Neuronal stem cell (in vitro differentiated cells): ENCODE measurements at regions not wholly inside any gene's neighbourhood (a gene's known extent, or its start where the extent isn't known, plus 50 kb on each side); places are given as distances from the start of the nearest gene placed in this dataset.

Experiments used
- DNase-seq: peaks from one replicate; pipeline ENCODE4 v3.0.0-alpha.2; 2013; ENCODE audit warnings: low spot score
- H2AFZ ChIP-seq: one replicate; pipeline ENCODE4 v1.6.1; 2013; ENCODE audit warnings: mild to moderate bottlenecking, low read length, inconsistent platforms
- H2AK5ac ChIP-seq: 2 replicates; pipeline ENCODE4 v1.6.1; 2013; ENCODE audit warnings: low read depth, mild to moderate bottlenecking, inconsistent platforms, low read length, moderate library complexity, mixed read lengths
- H2BK120ac ChIP-seq: 2 replicates; pipeline ENCODE4 v1.6.1; 2013; ENCODE audit warnings: low read depth, mild to moderate bottlenecking, inconsistent platforms, low read length, moderate library complexity, mixed read lengths
- H2BK12ac ChIP-seq: one replicate; pipeline ENCODE4 v1.6.1; 2013; ENCODE audit warnings: low read length, inconsistent platforms
- H2BK15ac ChIP-seq: 2 replicates; pipeline ENCODE4 v1.6.1; 2013; ENCODE audit warnings: mild to moderate bottlenecking, low read length, inconsistent platforms, mixed read lengths
- H2BK5ac ChIP-seq: one replicate; pipeline ENCODE4 v1.6.1; 2013; ENCODE audit warnings: inconsistent platforms, mild to moderate bottlenecking, low read length, moderate library complexity
- H3K14ac ChIP-seq: one replicate; pipeline ENCODE4 v1.6.1; 2013; ENCODE audit warnings: low read length, inconsistent platforms
- H3K18ac ChIP-seq: 2 replicates; pipeline ENCODE4 v1.6.1; 2013; ENCODE audit warnings: low read length, inconsistent platforms
- H3K23ac ChIP-seq: 2 replicates; pipeline ENCODE4 v1.6.1; 2013; ENCODE audit warnings: low read depth, mild to moderate bottlenecking, mixed read lengths, low read length, inconsistent platforms; ENCODE audit not compliant: poor library complexity
- H3K27ac ChIP-seq: replicated peaks from 3 replicates; pipeline ENCODE4 v1.5.1; 2013; ENCODE audit warnings: low read length, inconsistent platforms
- H3K27me3 ChIP-seq, 3 experiments: 2 replicates each; pipeline ENCODE4 v1.6.1; 2013; ENCODE audit warnings: low read length in 3 of 3, mild to moderate bottlenecking in 2 of 3, inconsistent platforms in 1 of 3, low read depth in 1 of 3, mixed read lengths in 1 of 3, moderate library complexity in 1 of 3; ENCODE audit not compliant: control insufficient read depth in 3 of 3, insufficient read depth in 3 of 3
- H3K36me3 ChIP-seq, 2 donors: replicated peaks in 1 of 2; 2 replicates each; pipeline ENCODE4 v1.6.1; 2013; ENCODE audit warnings: low read length in 2 of 2; ENCODE audit not compliant: control insufficient read depth in 2 of 2, insufficient read depth in 2 of 2
- H3K4ac ChIP-seq: 2 replicates; pipeline ENCODE4 v1.6.1; 2013; ENCODE audit warnings: inconsistent platforms, mild to moderate bottlenecking, low read length, moderate library complexity
- H3K4me1 ChIP-seq, 2 donors: 1 replicate in 1 of 2; 2 replicates in 1 of 2; pipeline ENCODE4 v1.6.1; 2013; ENCODE audit warnings: low read length in 2 of 2, low read depth in 1 of 2; ENCODE audit not compliant: control insufficient read depth in 2 of 2, insufficient read depth in 1 of 2
- H3K4me2 ChIP-seq: one replicate; pipeline ENCODE4 v1.6.1; 2013; ENCODE audit warnings: mild to moderate bottlenecking, low read length, inconsistent platforms; ENCODE audit not compliant: insufficient read depth, poor library complexity, severe bottlenecking
- H3K4me3 ChIP-seq, 2 donors: 2 replicates each; pipeline ENCODE4 v1.5.1; 2013; ENCODE audit warnings: low read length in 2 of 2, mild to moderate bottlenecking in 2 of 2, inconsistent platforms in 1 of 2, moderate library complexity in 1 of 2
- H3K79me1 ChIP-seq: one replicate; pipeline ENCODE4 v1.6.1; 2013; ENCODE audit warnings: low read depth, mild to moderate bottlenecking, inconsistent platforms, low read length, moderate library complexity
- H3K9ac ChIP-seq: one replicate; pipeline ENCODE4 v1.6.1; 2013; ENCODE audit warnings: mild to moderate bottlenecking, low read depth, low read length, inconsistent platforms; ENCODE audit not compliant: poor library complexity
- H3K9me3 ChIP-seq, 2 donors: replicated peaks in 1 of 2; 2 replicates each; pipeline versions ENCODE3 to v1.6.1; 2013; ENCODE audit warnings: low read length in 2 of 2, mild to moderate bottlenecking in 2 of 2, inconsistent platforms in 1 of 2, low read depth in 1 of 2, mixed read lengths in 1 of 2, moderate library complexity in 1 of 2; ENCODE audit not compliant: control insufficient read depth in 2 of 2, insufficient read depth in 1 of 2
- H4K8ac ChIP-seq: one replicate; pipeline ENCODE4 v1.6.1; 2013; ENCODE audit warnings: low read depth, mild to moderate bottlenecking, inconsistent platforms, low read length, moderate library complexity
- H4K91ac ChIP-seq: one replicate; pipeline ENCODE4 v1.6.1; 2013; ENCODE audit warnings: low read length, low read depth, mild to moderate bottlenecking, inconsistent platforms; ENCODE audit not compliant: poor library complexity
- WGBS, 2 donors: extraction: QIAGEN DNeasy Blood & Tissue Kit; methylation state at CpG; one replicate each; pipeline ENCODE4 v1.1.7; 2013; ENCODE audit warnings: missing lambda C conversion rate in 2 of 2, mixed read lengths in 1 of 2; ENCODE audit not compliant: insufficient read length in 2 of 2, insufficient replicate concordance in 1 of 2; ENCODE audit errors: extremely low coverage in 2 of 2; 5-methylcytosine and 5-hydroxymethylcytosine counted together

DNA sequence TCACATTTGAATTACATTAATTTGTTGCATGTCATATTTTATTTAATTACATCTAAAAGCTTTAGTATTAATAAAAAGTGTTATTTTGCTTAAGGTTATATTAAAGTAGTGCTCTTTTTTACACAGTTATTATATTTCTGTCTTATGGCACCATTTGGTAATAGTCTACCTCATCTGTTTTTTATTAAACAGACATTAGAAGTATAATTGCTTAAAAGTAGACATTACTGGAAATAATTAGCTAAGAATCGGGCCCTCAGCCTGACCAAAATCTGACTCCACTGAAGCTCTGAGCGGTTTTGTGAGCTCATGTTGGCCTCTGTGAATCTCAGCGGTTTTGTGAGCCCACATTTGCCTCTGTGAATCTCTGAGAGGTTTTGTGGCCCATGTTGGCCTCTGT, 102.5 kb upstream of the SNTG2 start:
- no peak for DNase-seq
- Histone ChIP-seq H3K4ac (no peak overlapping the region), H3K27ac (no peak overlapping the region), H3K4me1 (no peaks in the 10 kb centered on the region), H3K79me1 (no peaks in the 10 kb centered on the region), H2AK5ac (no peak overlapping the region), H2BK120ac (no peak overlapping the region), H3K14ac (no peak overlapping the region), H2BK5ac (no peak overlapping the region), H3K18ac (no peak overlapping the region), H3K9ac (no peak overlapping the region), H4K8ac (no peak overlapping the region), H4K91ac (no peak overlapping the region), H3K9me3 (no peaks in the 10 kb centered on the region), H3K36me3 (no peaks in the 10 kb centered on the region), H3K4me3 (no peak overlapping the region), H2AFZ (no peak overlapping the region), H2BK15ac (no peak overlapping the region), H3K23ac (no peak overlapping the region), H3K4me2 (no peak overlapping the region), H3K27me3 (no peaks in the 10 kb centered on the region), H2BK12ac (no peak overlapping the region)
- no CpG with 5 or more reads among the region's 3 CpGs for WGBS, 2 donors

DNA sequence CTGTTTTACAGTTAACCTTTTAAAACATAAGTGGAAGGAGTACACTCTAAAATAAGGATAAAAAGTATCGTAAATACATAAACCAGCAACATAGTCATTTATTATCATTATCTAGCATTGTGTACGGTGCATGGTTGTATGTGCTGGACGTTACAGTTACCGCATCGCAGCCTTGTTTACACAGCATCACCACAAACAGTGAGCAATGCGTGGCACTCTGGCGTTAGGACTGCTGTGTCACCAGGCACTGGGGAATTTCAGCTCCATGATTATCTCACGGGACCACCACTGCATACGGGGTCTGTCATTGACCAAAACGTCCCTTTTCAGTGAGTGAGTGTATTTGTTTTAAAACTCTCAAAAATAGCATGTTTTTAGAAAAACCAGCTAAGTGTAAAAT, 103.0 kb upstream of the SNTG2 start:
- DNase-seq = no peak
- H3K4me1 ChIP-seq = no peaks in the 10 kb centered on the region
- no peak overlapping the region for H3K18ac ChIP-seq
- H3K9ac ChIP-seq = no peak overlapping the region
- WGBS, 2 donors = no CpG with 5 or more reads among the region's 10 CpGs
- H3K4ac ChIP-seq = no peak overlapping the region
- no peak overlapping the region for H3K14ac ChIP-seq
- no peaks in the 10 kb centered on the region for H3K9me3 ChIP-seq
- H3K36me3 ChIP-seq = no peaks in the 10 kb centered on the region
- no peak overlapping the region for H2AFZ ChIP-seq
- no peak overlapping the region for H4K8ac ChIP-seq
- no peaks in the 10 kb centered on the region for H3K27me3 ChIP-seq
- no peak overlapping the region for H3K4me2 ChIP-seq
- H2BK5ac ChIP-seq = no peak overlapping the region
- H2BK120ac ChIP-seq = no peak overlapping the region
- no peak overlapping the region for H2BK15ac ChIP-seq
- H3K4me3 ChIP-seq = no peak overlapping the region
- no peak overlapping the region for H4K91ac ChIP-seq
- no peak overlapping the region for H3K27ac ChIP-seq
- no peak overlapping the region for H2AK5ac ChIP-seq
- H3K23ac ChIP-seq = no peak overlapping the region
- no peak overlapping the region for H2BK12ac ChIP-seq
- no peaks in the 10 kb centered on the region for H3K79me1 ChIP-seq

DNA sequence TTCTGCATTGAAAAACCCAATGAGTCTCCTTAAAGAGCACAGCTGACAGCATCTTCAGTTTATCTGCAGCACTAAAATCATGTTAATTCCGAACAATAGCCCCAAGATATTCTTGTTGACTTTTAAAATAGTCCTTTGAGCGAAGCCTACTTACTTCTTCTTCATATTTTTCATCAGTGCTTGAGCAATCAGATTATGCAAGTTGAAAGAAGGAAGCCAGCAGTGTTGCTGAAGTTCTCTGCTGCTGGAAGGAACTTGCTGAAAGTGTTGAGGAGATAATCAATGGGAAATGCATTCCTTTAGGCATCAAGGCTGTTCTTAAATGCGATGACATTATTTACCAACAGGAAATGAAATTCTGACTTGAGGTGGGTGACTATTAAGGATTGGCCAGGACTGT, 105.9 kb upstream of the SNTG2 start:
- Histone ChIP-seq H2BK5ac (no peak overlapping the region), H3K9me3 (no peaks in the 10 kb centered on the region), H3K4ac (no peak overlapping the region), H3K4me3 (no peak overlapping the region), H3K9ac (no peak overlapping the region), H3K14ac (no peak overlapping the region), H2AFZ (no peak overlapping the region), H2BK15ac (no peak overlapping the region), H2BK120ac (no peak overlapping the region), H3K36me3 (no peaks in the 10 kb centered on the region), H3K4me1 (no peaks in the 10 kb centered on the region), H2AK5ac (no peak overlapping the region), H3K23ac (no peak overlapping the region), H3K27me3 (no peaks in the 10 kb centered on the region), H4K91ac (no peak overlapping the region), H2BK12ac (no peak overlapping the region), H3K27ac (no peak overlapping the region), H4K8ac (no peak overlapping the region), H3K4me2 (no peak overlapping the region), H3K18ac (no peak overlapping the region), H3K79me1 (no peaks in the 10 kb centered on the region)
- WGBS, 2 donors = no CpG with 5 or more reads among the region's 3 CpGs
- no peak for DNase-seq

DNA sequence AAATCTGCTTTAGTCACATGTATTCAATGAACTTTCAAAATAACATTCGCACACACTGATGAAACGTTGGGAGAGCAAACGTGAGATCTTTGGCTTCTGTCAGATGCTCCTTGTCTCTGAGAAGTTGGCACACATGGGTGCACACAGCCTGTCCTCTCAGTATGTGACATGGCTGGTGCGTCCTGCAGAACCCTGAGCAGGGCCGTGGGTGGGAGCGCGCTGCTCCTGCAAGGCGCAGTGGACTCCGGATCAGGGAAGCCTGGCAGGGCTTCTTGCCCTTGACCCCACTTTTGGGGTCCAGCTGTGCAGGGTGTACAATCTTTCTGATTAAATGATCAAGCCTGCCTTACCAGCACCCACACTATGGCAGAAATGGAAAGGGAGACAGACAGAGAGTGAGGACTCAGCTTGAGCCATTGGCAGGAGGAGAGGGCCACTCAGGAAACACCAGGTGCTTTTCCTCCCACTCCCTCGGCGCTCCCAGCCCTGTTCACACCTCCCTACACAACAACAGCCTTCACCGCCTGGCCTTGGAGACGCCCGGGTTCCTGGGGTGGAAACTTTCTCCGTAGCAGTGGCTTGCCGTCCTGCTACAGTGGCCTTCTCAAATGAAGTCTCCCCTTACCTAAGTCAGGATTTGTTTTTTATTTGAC, 108.4 kb upstream of the SNTG2 start:
- Histone ChIP-seq H4K91ac (no peak overlapping the region), H2BK12ac (no peak overlapping the region), H3K18ac (no peak overlapping the region), H3K9ac (no peak overlapping the region), H3K4me1 (no peaks in the 10 kb centered on the region), H3K4ac (no peak overlapping the region), H3K4me2 (no peak overlapping the region), H3K36me3 (no peaks in the 10 kb centered on the region), H3K79me1 (no peaks in the 10 kb centered on the region), H4K8ac (no peak overlapping the region), H2BK5ac (no peak overlapping the region), H2AFZ (no peak overlapping the region), H2BK15ac (no peak overlapping the region), H3K9me3 (no peaks in the 10 kb centered on the region), H2BK120ac (no peak overlapping the region), H3K4me3 (peak overlapping the region in 1 of 2 donors; percentile 4), H3K23ac (no peak overlapping the region), H3K27ac (no peak overlapping the region), H3K27me3 (no peaks in the 10 kb centered on the region), H3K14ac (no peak overlapping the region), H2AK5ac (no peak overlapping the region)
- no CpG with 5 or more reads among the region's 16 CpGs for WGBS, 2 donors
- DNase-seq = no peak
